ENCODE measurements at regions not wholly inside any gene's neighbourhood (a gene's known extent, or its start where the extent isn't known, plus 50 kb on each side); places are given as distances from the start of the nearest gene placed in this dataset.

GRCh38 chr4:148747721-148748268, 305.6 kb upstream of the NR3C2 start:
- Histone ChIP-seq H3K4me1 (ENCODE audit: insufficient read depth) (no peaks in the 10 kb centered on the region), H3K9me3 (no peaks in the 10 kb centered on the region), H3K27ac (no peak overlapping the region), H3K27me3 (no peaks in the 10 kb centered on the region), H3K36me3 (no peaks in the 10 kb centered on the region), H3K4me3 (no peak overlapping the region)
- no peak for TF ChIP-seq CTCF (IDR thresholded peaks at IDR 0.05)
- no peak for TF ChIP-seq POLR2A (IDR thresholded peaks at IDR 0.05)
- no peak for TF ChIP-seq EP300 (IDR thresholded peaks at IDR 0.05)
- 65 to 79% (median 75%) methylated on average over 4 of the region's 4 CpGs for WGBS, 3 donors
- intact Hi-C loops (cut with DNase I) = no loop called here
- DNase-seq = no peak

GRCh38 chr4:148740701-148741100, 298.5 kb upstream of the NR3C2 start:
- Histone ChIP-seq H3K27me3 (no peaks in the 10 kb centered on the region), H3K27ac (no peak overlapping the region), H3K36me3 (no peaks in the 10 kb centered on the region), H3K4me3 (no peak overlapping the region), H3K9me3 (no peaks in the 10 kb centered on the region), H3K4me1 (ENCODE audit: insufficient read depth) (no peaks in the 10 kb centered on the region)
- TF ChIP-seq POLR2A (IDR thresholded peaks at IDR 0.05) (no peak), EP300 (IDR thresholded peaks at IDR 0.05) (no peak), CTCF (IDR thresholded peaks at IDR 0.05) (no peak)
- 76 to 87% (median 86%) methylated on average over 1 of the region's 1 CpG for WGBS, 3 donors
- intact Hi-C loops (cut with DNase I) = no loop called here
- no peak for DNase-seq

- intact Hi-C loops (cut with DNase I) = no loop called here
- 29 to 42% (median 36%) methylated on average over 2 of the region's 2 CpGs for WGBS, 3 donors
Observed at GRCh38 chr4:148737061-148737770, 295.0 kb upstream of the NR3C2 start.

GRCh38 chr4:148735432-148736155, 293.4 kb upstream of the NR3C2 start:
- H3K27me3 ChIP-seq = no peaks in the 10 kb centered on the region
- 88 to 90% (median 90%) methylated on average over 5 of the region's 5 CpGs for WGBS, 3 donors
- H3K9me3 ChIP-seq = no peaks in the 10 kb centered on the region
- H3K36me3 ChIP-seq = no peaks in the 10 kb centered on the region
- H3K4me1 ChIP-seq (ENCODE audit: insufficient read depth) = no peaks in the 10 kb centered on the region
- TF ChIP-seq EP300 (IDR thresholded peaks at IDR 0.05) (no peak), POLR2A (IDR thresholded peaks at IDR 0.05) (no peak), CTCF (IDR thresholded peaks at IDR 0.05) (no peak)
- intact Hi-C loops (cut with DNase I) = no loop called here
- DNase-seq = no peak
- H3K27ac ChIP-seq = no peak overlapping the region
- no peak overlapping the region for H3K4me3 ChIP-seq

More at GRCh38 chr4:148737061-148737770, 295.0 kb upstream of the NR3C2 start:
- TF ChIP-seq CTCF (IDR thresholded peaks at IDR 0.05) = no peak
- no peak for TF ChIP-seq EP300 (IDR thresholded peaks at IDR 0.05)
- no peak for TF ChIP-seq POLR2A (IDR thresholded peaks at IDR 0.05)
- no peak overlapping the region for H3K27ac ChIP-seq
- no peaks in the 10 kb centered on the region for H3K9me3 ChIP-seq
- no peaks in the 10 kb centered on the region for H3K27me3 ChIP-seq
- H3K4me3 ChIP-seq = no peak overlapping the region
- DNase-seq = no peak
- H3K4me1 ChIP-seq (ENCODE audit: insufficient read depth) = no peaks in the 10 kb centered on the region
- no peaks in the 10 kb centered on the region for H3K36me3 ChIP-seq
